ENCODE measurements at regions not wholly inside any gene's neighbourhood (a gene's known extent, or its start where the extent isn't known, plus 50 kb on each side); places are given as distances from the start of the nearest gene placed in this dataset.
A peak's percentile ranks its signal among the peaks of the same experiment; 100 is the strongest.

DNA sequence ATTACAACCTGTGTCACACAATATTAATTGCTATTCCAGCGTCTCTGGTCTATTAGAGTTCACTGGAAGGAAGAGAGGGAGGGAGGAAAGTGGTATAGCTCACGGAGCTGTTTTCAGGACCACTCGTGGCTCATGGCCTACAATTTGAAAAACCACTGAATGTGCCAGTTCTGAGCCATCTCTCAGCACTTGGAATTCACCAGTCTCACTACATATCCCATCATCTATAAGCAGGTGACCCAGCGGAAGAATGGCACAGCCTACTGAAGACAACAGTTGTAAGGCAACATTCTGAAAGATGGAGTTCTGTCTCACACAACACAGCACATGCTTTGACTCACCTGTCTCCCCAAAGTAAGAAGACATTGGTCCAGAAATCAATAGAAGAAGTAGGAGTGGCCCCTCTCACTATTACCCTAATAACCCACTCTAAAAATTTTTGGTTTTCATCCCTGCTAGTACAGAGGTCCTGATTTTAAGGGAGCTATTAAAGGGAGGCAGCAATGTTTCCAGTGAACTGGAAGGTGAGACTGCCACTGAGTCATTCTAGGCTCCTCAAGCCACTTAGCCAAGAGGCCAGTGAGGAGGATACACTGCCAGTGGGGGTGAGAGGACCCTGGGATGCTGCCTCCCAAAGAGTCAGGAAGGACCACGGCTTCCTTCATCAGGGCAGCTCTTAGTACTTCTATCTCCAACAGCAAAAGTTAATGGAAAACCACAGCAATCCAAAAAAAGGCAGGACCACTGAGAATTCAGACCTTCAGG lies 50.0 kb upstream of the DOCK9 start:
- no peak for DNase-seq

DNA sequence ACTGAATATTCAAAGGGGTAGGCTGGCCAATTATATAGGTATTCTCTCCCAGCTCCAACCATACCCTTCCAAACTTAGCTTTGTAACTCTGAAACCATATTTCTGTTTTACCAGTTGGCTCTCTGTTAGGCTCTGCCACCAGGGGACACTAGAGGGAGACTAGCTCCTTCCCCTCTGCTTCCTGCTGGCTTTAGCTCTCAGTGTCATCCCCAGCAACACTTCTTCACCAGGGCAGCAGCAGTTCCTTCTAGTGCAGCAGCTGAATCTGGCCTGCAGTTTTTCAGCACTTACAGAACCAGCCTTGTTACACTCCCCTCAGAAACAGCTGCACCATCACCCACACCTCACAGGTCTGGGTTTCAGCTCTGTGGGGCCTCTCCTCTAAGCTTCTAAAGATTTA lies 51.0 kb upstream of the DOCK9 start:
- DNase-seq = no peak

- DNase-seq = no peak
These were observed 51.7 kb upstream of the DOCK9 start for GRCh38 chr13:99029576-99029975.

DNA sequence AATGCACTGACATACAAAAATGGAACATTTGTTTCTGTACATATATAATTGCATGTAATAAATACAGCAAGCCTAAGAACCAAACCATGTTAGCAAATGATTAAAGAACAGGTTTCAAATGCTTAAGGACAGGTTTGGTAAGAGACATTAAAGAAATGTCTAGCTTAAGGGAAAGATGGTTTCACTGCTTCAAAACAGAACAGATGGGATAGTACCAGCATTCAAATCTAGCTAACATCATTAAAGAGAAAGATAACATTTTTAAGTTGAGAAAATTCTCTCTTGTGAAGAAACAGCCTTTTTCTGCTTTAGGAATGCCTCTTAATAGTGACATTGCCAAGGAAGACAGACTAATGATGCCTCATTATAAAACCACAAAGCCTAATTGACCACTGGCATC lies 52.5 kb upstream of the DOCK9 start:
- DNase-seq = no peak

GRCh38 chr13:99031832-99032231 lies 54.0 kb upstream of the DOCK9 start:
- no peak for DNase-seq

- peak; percentile 61 for DNase-seq
These were observed 56.0 kb upstream of the DOCK9 start for GRCh38 chr13:99033814-99034213.

DNA sequence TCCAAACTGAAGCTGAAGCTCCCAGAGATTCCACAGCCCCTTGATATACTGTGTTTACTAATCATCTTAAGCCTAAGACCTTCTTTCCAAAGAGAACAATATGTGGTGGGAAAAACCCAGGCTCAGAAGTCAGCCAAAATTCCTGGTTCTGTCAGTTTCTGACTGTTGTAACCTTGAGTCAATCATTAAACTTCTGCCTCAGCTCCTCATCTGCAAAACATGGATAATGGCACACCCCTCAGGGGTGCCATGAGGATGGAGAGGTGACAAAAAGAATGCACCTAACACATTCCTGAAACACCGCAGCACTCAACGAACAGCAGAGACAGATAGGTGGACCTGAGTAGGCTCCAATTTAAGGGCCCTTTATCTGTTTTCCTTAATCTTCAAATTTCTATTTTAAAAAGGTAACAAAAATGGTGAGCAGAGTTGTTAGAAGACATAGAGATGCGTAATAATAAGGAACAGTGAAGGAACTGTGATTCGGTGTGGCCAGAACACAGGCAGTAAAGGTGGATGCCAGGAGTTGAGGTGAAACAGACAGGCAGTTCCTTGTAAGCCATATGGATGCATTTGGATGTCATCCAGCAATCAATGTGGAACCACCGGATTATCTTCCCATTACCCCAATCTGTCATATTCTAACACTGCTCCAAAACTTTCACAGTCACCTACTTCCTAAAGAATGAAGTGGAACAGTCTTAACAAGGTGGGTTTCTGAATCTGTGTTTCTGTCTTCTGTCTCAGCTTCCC lies 56.6 kb upstream of the DOCK9 start:
- DNase-seq = no peak

DNA sequence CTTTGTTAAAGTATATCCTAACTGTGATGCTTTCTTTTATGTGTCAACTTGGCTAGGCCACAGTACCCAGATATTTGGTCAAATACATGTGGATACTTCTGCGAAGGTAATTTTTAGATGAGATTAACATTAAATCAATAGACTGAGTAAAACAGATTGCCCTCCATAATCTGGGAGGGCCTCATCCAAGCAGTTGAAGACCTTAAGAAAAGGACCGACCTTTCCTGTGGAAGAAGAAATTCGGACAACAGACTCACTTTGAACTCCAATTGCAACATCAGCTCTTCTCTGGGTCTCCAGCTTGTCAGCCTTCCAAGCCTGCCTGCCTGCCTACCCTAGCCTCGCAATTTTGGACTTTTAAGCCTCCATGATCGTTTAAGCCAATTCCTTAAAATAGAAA lies 57.9 kb upstream of the DOCK9 start:
- no peak for DNase-seq

GRCh38 chr13:99037756-99038155 lies 59.9 kb upstream of the DOCK9 start:
- no peak for DNase-seq

GRCh38 chr13:99039718-99040280 lies 61.9 kb upstream of the DOCK9 start:
- DNase-seq = no peak

DNA sequence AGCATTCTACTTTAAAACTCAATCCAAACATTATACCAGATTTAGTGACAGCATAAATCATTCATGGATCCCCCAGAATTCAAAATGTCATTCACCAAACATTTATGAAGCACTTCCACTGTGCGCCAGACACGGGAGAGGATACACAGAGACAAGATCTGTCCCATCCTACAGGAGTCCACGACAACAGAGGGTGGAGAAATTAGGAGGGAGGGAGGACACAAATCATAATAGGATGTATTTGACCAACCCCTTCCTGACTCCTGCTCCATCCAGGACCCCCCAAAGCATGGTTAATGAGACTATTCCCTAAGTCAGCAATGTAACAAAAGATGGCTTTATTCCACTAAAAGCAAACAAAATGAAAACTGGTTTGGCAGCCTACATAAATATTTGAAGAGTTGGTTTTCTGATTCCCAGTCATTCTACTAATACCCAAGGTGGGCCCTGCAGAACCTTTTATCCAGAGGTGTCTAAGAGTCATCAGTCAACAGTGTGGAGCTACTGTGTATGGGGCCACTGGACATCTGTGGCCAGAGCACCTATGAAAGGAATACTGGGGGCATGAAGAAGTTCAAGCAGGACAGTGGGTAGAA lies 62.8 kb upstream of the DOCK9 start:
- no peak for DNase-seq

DNA sequence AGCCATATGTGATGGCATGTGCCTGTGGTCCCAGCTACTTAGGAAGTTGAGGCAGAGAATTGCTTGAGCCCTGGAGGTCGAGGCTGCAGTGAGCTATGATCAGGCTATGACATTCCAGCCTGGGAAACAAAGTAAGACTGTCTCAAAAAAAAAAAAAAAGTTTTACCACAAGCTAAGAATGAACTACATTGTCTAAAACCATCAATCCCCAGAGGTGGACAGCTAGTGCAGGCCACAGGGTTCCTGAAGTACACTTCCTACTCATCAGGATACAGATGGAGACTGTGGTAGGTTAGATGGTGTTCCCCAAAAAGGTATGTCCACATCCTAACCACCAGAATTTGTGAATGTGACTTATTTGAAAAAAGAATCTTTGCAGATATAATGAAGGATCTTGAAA lies 63.5 kb upstream of the DOCK9 start:
- DNase-seq = no peak

- DNase-seq = no peak
These were observed 63.9 kb upstream of the DOCK9 start for GRCh38 chr13:99041788-99042187.

- DNase-seq = no peak
These were observed 64.8 kb upstream of the DOCK9 start for GRCh38 chr13:99042521-99043250.

DNA sequence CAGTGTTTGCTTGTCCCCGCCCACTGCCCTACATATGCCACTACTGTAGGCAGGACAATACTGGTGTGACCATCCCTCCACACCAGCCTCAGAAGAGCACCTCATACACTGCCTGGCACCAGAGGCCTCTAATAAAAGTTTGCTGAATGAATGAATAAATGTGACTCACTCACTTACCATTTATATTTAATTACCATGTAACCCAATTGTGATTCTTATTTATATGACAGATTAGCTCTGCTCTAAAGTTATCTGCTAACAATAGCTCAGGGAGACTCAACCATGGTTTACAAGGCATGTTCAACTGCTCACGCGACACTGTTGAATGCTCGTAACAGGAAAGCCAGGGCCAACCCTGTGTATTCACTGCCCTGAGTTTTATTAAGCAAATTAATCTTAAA lies 66.0 kb upstream of the DOCK9 start:
- no peak for DNase-seq

GRCh38 chr13:99044764-99045163 lies 66.9 kb upstream of the DOCK9 start:
- no peak for DNase-seq

DNA sequence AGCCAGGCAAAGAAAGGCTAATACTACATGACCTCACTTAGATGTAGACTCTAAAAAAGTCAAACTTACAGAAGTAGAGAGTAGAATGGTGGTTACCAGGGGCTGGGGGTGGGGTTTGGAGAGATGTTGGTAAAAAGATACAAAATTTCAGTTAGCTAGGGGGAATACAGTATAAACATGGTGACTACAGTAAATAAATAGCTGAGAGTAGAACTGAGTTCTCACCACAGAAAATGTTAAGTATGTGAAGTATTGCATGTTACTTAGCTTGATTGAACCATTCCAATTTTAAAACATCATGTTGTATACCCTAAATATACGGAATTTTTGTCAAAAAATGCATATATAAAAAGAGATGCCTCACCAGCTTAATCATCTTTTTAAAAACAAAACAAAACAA lies 67.5 kb upstream of the DOCK9 start:
- DNase-seq = no peak

DNA sequence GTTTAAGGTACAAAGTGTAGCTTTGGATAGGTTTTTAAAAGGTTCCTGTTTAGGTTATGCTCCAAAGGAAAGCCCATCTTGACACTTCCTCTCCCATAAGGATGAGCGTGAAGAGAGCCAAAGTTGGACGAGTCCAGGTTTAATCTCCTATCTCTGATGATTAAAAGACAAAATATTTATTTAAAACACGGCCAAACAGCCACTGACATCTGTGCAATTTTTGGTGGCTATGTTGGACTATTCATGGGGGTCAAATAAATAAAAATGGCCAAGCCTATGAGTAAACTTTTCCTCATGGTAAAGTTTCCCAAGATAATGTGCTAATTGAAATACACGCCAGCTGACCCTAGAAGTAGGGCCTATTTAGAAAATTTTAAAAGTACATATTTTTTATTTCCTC lies 69.0 kb upstream of the DOCK9 start:
- DNase-seq = no peak

DNA sequence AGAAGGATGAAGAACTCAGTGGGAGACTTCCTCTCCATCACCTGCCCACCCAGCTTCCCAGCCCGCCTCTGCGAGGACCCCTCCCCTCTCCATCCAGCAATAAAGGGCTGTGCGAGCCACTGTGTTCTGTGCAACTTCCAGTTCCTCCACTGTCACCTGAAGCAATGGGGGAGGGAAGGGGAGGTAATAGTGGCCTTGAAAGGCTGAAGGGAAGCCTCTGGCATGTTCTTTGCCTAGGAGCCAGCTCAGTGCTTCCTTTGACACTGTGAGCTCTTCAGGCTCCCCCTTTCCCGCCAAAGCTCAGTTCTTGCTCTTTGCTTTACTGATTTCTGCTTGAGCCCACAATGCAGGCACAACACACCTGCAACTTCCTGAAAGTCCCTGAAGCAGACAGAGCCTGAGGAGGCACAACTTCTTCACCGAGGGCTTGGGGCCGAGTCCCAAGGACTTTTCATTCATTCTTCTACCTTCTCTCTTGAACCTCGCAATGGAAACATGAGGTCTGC lies 73.2 kb upstream of the DOCK9 start:
- no peak for DNase-seq

GRCh38 chr13:99051768-99052455 lies 74.0 kb upstream of the DOCK9 start:
- DNase-seq = no peak

DNA sequence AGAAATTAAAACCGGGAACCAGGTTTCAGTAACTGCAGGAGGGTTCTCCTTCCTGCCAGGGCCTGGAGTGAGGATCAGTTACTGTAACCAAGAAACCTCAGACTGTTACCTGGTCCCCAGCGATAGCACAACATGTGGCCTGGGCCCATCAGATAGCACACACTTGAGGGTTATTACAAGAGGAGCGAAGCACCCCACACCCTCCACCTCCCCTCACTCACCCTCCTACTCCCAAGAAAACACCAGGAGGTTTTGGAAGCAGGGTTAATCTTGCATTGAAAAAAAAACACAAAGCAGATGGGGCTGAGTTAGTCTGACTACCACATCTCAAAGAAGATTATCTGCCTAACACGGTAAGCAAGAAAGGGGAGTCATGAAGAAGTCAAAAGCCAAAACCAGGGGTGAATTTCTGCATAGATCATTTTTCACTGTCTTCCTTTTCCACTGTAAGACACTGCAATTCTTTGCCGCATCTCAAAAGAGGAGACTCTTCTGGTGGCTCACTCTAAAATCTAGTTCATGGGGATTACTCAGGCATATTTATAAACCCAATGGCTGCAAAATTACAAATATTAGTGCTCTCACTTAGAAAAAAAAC lies 75.9 kb upstream of the DOCK9 start:
- DNase-seq = no peak
